HG02885 (cell line): ENCODE measurements at regions not wholly inside any gene's neighbourhood (a gene's known extent, or its start where the extent isn't known, plus 50 kb on each side); places are given as distances from the start of the nearest gene placed in this dataset.
"Not testable (repeated sequence)": the region's sequence is repeated elsewhere in the genome, so short reads cannot be mapped to it uniquely, and the experiment has no call there.

Source experiments
- ATAC-seq: cut with Tn5 transposase; IDR thresholded peaks from one replicate; pipeline ENCODE4 v1.9.1; 2021; ENCODE audit warnings: mild to moderate bottlenecking; ENCODE audit not compliant: unreplicated experiment, poor library complexity

- no peak for ATAC-seq
Measured at GRCh38 chr10:109665321-109665720, 258.0 kb downstream of the XPNPEP1 start.

- ATAC-seq, result no peak
Measured at GRCh38 chr10:109664554-109664953, 258.8 kb downstream of the XPNPEP1 start.

- no peak for ATAC-seq
Measured at GRCh38 chr10:109663122-109663521, 260.2 kb downstream of the XPNPEP1 start.

- not testable (repeated sequence) for ATAC-seq
Measured at GRCh38 chr10:109652612-109653011, 270.7 kb downstream of the XPNPEP1 start.

- ATAC-seq, result no peak
Measured at GRCh38 chr10:109650228-109650627, 273.1 kb downstream of the XPNPEP1 start.

- ATAC-seq, result no peak
Measured at GRCh38 chr10:109647627-109648026, 275.7 kb downstream of the XPNPEP1 start.

- no peak for ATAC-seq
Measured at GRCh38 chr10:109633846-109634245, 289.5 kb downstream of the XPNPEP1 start.

- not testable (repeated sequence) for ATAC-seq
Measured at GRCh38 chr10:109633017-109633416, 290.3 kb downstream of the XPNPEP1 start.

GRCh38 chr10:109624939-109625338, 298.4 kb downstream of the XPNPEP1 start:
- ATAC-seq, result no peak

- ATAC-seq, result no peak
Measured at GRCh38 chr10:109622566-109622965, 300.7 kb downstream of the XPNPEP1 start.

- ATAC-seq, result no peak
Measured at GRCh38 chr10:109620396-109620795, 302.9 kb downstream of the XPNPEP1 start.

- ATAC-seq, result no peak
Measured at GRCh38 chr10:109619914-109620313, 303.4 kb downstream of the XPNPEP1 start.

GRCh38 chr10:109618748-109619147, 304.6 kb downstream of the XPNPEP1 start:
- ATAC-seq, result no peak

GRCh38 chr10:109618301-109618700, 305.0 kb downstream of the XPNPEP1 start:
- ATAC-seq, result no peak

- ATAC-seq, result no peak
Measured at GRCh38 chr10:109616359-109616980, 306.8 kb downstream of the XPNPEP1 start.

GRCh38 chr10:109595356-109595755, 328.0 kb downstream of the XPNPEP1 start:
- not testable (repeated sequence) for ATAC-seq

- ATAC-seq, result no peak
Measured at GRCh38 chr10:109593682-109594081, 329.6 kb downstream of the XPNPEP1 start.

- no peak for ATAC-seq
Measured at GRCh38 chr10:109592391-109592790, 330.9 kb downstream of the XPNPEP1 start.

- ATAC-seq, result no peak
Measured at GRCh38 chr10:109591601-109592000, 331.7 kb downstream of the XPNPEP1 start.

GRCh38 chr10:109588259-109588658, 335.1 kb downstream of the XPNPEP1 start:
- no peak for ATAC-seq

GRCh38 chr10:109587366-109587765, 335.9 kb downstream of the XPNPEP1 start:
- ATAC-seq, result no peak

GRCh38 chr10:109556399-109556798, 366.9 kb downstream of the XPNPEP1 start:
- no peak for ATAC-seq
